MM.1S (cell line): ENCODE measurements at regions not wholly inside any gene's neighbourhood (a gene's known extent, or its start where the extent isn't known, plus 50 kb on each side); places are given as distances from the start of the nearest gene placed in this dataset.

ENCODE experiments used
- CTCF ChIP-seq: fragments of 300-600 bp; sonication (generic); IDR thresholded peaks from 2 replicates; pipeline ENCODE4 v1.5.1; 2016; ENCODE audit warnings: antibody characterized with exemption, low read length, mixed read lengths
- EZH2 ChIP-seq: fragments of 300-600 bp; sonication (generic); optimal IDR thresholded peaks from 2 replicates; pipeline ENCODE3; 2017; ENCODE audit warnings: low read depth, mild to moderate bottlenecking, antibody characterized with exemption, low read length, mixed read lengths
- EZH2phosphoT487 ChIP-seq: fragments of 300-600 bp; sonication (generic); IDR thresholded peaks from 2 replicates; pipeline ENCODE4 v1.6.1; 2018; ENCODE audit warnings: antibody characterized with exemption, low read length

DNA sequence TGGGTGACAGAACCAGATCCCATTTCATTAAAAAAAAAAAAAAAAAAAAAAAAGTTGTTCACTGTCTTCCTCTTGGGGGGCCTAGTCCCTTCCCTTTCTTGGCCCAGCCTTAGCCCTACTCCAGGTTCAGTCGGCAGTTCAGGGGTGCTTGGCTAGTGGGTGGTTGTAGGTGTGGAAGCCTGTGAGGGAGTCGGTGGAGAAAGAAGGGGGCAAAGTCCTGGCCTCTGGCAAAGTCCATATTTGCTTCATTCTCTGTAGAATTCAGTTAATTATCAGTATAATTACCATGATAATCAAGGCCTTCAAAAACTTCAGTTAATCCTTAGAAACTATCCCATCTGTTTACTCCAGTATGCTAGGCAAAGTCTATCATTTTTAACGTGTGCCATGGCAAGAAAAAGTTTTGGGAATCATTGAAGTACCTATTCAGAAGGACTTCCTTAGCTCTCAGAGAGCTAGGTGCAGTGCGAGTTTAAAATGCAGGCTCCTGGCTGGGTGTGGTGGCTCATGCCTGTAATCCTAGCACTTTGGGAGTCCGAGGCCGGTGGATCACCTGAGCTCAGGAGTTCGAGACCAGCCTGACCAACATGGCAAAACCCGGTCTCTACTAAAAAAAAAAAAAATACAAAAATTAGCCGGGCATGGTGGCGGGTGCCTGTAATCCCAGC lies 205.7 kb upstream of the ARG1 start:
- TF ChIP-seq CTCF: no peak
- TF ChIP-seq EZH2: no peak
- no peak for TF ChIP-seq EZH2phosphoT487
